ENCODE measurements at regions not wholly inside any gene's neighbourhood (a gene's known extent, or its start where the extent isn't known, plus 50 kb on each side); places are given as distances from the start of the nearest gene placed in this dataset.
"Not testable (repeated sequence)": the region's sequence is repeated elsewhere in the genome, so short reads cannot be mapped to it uniquely, and the experiment has no call there.

DNA sequence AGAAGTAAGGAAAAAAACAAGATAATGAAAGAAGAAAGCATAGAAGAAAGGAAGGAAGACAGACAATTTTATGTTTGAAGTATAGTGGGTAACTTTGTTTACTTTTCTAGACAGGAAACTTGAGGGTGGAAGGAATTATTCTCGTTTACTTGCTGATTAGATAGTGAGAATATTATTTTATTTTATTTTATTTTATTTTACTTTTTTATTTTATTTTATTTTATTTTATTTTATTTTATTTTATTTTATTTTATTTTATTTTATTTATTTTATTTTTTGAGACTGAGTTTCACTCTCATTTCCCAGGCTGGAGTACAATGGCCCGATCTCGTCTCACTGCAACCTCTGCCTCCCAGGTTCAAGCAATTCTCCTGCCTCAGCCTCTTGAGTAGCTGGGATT, 623.1 kb upstream of the COX7C start:
- H3K27me3 ChIP-seq (ENCODE audit: control insufficient read depth in 1 of 2, insufficient read depth in 2 of 2, low read length in 2 of 2); H3K4me1 ChIP-seq (ENCODE audit: control insufficient read depth in 1 of 2, insufficient read depth in 2 of 2, low read length in 2 of 2); H3K4me3 ChIP-seq (ENCODE audit: low read depth in 1 of 2, low read length in 2 of 2); H3K36me3 ChIP-seq (ENCODE audit: control insufficient read depth in 1 of 2, insufficient read depth in 2 of 2, low read length in 2 of 2); H3K9ac ChIP-seq (ENCODE audit: low read depth in 1 of 2, low read length in 2 of 2); H3K27ac ChIP-seq (ENCODE audit: low read depth, low read length): not testable (repeated sequence)
- peaks cover 13 to 15% of the 10 kb centered on the region in 2 donors for H3K9me3 ChIP-seq (ENCODE audit: control insufficient read depth in 1 of 2, low read length in 2 of 2)

- Histone ChIP-seq H3K4me1 (ENCODE audit: control insufficient read depth in 1 of 2, insufficient read depth in 2 of 2, low read length in 2 of 2) (no peaks in the 10 kb centered on the region), H3K27me3 (ENCODE audit: control insufficient read depth in 1 of 2, insufficient read depth in 2 of 2, low read length in 2 of 2) (no peaks in the 10 kb centered on the region), H3K9ac (ENCODE audit: low read depth in 1 of 2, low read length in 2 of 2) (no peak overlapping the region), H3K36me3 (ENCODE audit: control insufficient read depth in 1 of 2, insufficient read depth in 2 of 2, low read length in 2 of 2) (no peaks in the 10 kb centered on the region), H3K4me3 (ENCODE audit: low read depth in 1 of 2, low read length in 2 of 2) (no peak overlapping the region), H3K27ac (ENCODE audit: low read depth, low read length) (no peak overlapping the region), H3K9me3 (ENCODE audit: control insufficient read depth in 1 of 2, low read length in 2 of 2) (no peaks in the 10 kb centered on the region)
Observed at GRCh38 chr5:85998656-85999055, 619.1 kb upstream of the COX7C start.

DNA sequence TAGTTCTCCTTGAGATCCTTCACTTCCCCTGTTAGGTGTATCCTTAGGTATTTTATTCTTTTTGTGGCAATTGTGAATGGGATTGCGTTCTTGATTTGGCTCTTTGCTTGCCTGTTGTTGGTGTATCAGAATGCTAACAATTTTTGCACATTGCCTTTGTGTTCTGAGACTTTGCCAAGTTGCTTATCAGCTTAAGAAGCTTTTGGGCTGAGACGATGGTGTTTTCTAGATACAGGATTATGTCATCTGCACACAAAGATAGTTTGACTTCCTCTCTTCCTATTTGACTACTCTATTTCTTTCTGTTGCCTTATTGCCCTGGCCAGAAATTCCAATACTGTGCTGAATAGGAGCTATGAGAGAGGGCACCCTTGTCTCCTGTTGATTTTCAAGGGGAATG, 609.4 kb upstream of the COX7C start:
- H3K9me3 ChIP-seq (ENCODE audit: control insufficient read depth in 1 of 2, low read length in 2 of 2): peaks cover 2 to 4% of the 10 kb centered on the region in 2 donors
- no peak overlapping the region for H3K4me3 ChIP-seq (ENCODE audit: low read depth in 1 of 2, low read length in 2 of 2)
- H3K4me1 ChIP-seq (ENCODE audit: control insufficient read depth in 1 of 2, insufficient read depth in 2 of 2, low read length in 2 of 2): no peaks in the 10 kb centered on the region
- H3K27me3 ChIP-seq (ENCODE audit: control insufficient read depth in 1 of 2, insufficient read depth in 2 of 2, low read length in 2 of 2): no peaks in the 10 kb centered on the region
- no peak overlapping the region for H3K27ac ChIP-seq (ENCODE audit: low read depth, low read length)
- no peaks in the 10 kb centered on the region for H3K36me3 ChIP-seq (ENCODE audit: control insufficient read depth in 1 of 2, insufficient read depth in 2 of 2, low read length in 2 of 2)
- no peak overlapping the region for H3K9ac ChIP-seq (ENCODE audit: low read depth in 1 of 2, low read length in 2 of 2)

- Histone ChIP-seq H3K4me3 (ENCODE audit: low read depth in 1 of 2, low read length in 2 of 2) (no peak overlapping the region), H3K27ac (ENCODE audit: low read depth, low read length) (no peak overlapping the region), H3K9me3 (ENCODE audit: control insufficient read depth in 1 of 2, low read length in 2 of 2) (peaks cover 2 to 4% of the 10 kb centered on the region in 2 donors), H3K9ac (ENCODE audit: low read depth in 1 of 2, low read length in 2 of 2) (no peak overlapping the region), H3K27me3 (ENCODE audit: control insufficient read depth in 1 of 2, insufficient read depth in 2 of 2, low read length in 2 of 2) (no peaks in the 10 kb centered on the region), H3K36me3 (ENCODE audit: control insufficient read depth in 1 of 2, insufficient read depth in 2 of 2, low read length in 2 of 2) (no peaks in the 10 kb centered on the region), H3K4me1 (ENCODE audit: control insufficient read depth in 1 of 2, insufficient read depth in 2 of 2, low read length in 2 of 2) (no peaks in the 10 kb centered on the region)
Observed at GRCh38 chr5:86008704-86009103, 609.0 kb upstream of the COX7C start.

DNA sequence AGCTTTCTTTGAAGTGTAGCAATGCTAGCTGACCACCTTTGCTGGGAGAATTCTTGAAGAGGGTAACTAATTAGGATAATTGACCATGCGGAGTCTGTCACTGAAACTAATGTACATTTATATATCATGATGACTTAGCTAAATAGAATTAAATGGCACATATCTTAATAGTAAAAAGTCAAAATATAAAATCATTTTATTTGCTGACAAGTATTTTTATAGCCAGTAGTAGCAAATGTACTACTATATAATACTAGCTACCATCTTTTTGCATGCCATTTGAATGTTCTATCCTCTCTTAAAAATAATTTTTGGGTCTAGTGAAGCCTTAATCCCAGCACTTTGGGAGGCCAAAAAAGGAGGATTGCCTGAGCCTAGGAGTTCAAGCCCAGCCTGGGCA, 605.8 kb upstream of the COX7C start:
- Histone ChIP-seq H3K27me3 (ENCODE audit: control insufficient read depth in 1 of 2, insufficient read depth in 2 of 2, low read length in 2 of 2) (no peaks in the 10 kb centered on the region), H3K4me1 (ENCODE audit: control insufficient read depth in 1 of 2, insufficient read depth in 2 of 2, low read length in 2 of 2) (no peaks in the 10 kb centered on the region), H3K9me3 (ENCODE audit: control insufficient read depth in 1 of 2, low read length in 2 of 2) (peaks cover 2 to 4% of the 10 kb centered on the region in 2 donors), H3K4me3 (ENCODE audit: low read depth in 1 of 2, low read length in 2 of 2) (no peak overlapping the region), H3K36me3 (ENCODE audit: control insufficient read depth in 1 of 2, insufficient read depth in 2 of 2, low read length in 2 of 2) (no peaks in the 10 kb centered on the region), H3K9ac (ENCODE audit: low read depth in 1 of 2, low read length in 2 of 2) (no peak overlapping the region), H3K27ac (ENCODE audit: low read depth, low read length) (no peak overlapping the region)

DNA sequence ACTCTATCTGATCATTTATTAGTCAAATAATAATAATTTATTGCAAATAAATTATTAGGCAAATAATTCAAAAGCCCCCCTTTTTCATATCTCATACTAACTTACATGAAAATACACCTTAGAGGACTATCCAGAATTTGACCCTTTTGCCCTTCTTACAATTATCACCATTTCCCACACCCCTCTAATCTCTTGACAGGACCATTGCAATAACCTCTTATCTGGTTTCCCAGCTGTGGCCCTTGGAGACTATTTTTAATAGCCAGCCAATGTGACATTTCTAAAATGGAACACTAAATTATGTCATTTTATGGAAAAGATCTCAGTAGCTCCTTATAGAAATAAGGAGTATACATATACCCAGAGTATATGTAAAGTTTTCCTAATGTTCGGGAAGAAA, 588.4 kb upstream of the COX7C start:
- Histone ChIP-seq H3K36me3 (ENCODE audit: control insufficient read depth in 1 of 2, insufficient read depth in 2 of 2, low read length in 2 of 2) (no peaks in the 10 kb centered on the region), H3K27ac (ENCODE audit: low read depth, low read length) (no peak overlapping the region), H3K27me3 (ENCODE audit: control insufficient read depth in 1 of 2, insufficient read depth in 2 of 2, low read length in 2 of 2) (no peaks in the 10 kb centered on the region), H3K4me1 (ENCODE audit: control insufficient read depth in 1 of 2, insufficient read depth in 2 of 2, low read length in 2 of 2) (no peaks in the 10 kb centered on the region), H3K9ac (ENCODE audit: low read depth in 1 of 2, low read length in 2 of 2) (no peak overlapping the region), H3K4me3 (ENCODE audit: low read depth in 1 of 2, low read length in 2 of 2) (no peak overlapping the region), H3K9me3 (ENCODE audit: control insufficient read depth in 1 of 2, low read length in 2 of 2) (peaks cover 0 to 4% of the 10 kb centered on the region in 2 donors)

DNA sequence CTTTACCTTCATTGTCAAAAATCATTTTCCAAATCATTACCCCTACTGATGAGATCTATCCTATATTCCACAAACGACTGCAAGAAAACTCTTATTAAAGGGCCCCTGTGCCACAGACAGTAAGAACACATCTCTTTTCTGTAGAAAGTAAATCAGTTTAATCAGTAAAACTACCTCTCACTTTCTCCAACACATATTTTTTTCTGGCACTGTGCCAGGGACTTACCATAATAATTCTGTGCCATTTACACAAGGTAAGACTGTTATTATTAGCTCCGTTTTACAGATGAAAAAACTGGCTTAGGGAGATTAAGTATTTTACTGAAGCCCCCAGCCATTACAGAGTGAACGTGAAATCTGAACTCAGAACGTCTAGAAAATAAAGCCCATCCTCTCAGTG, 587.0 kb upstream of the COX7C start:
- no peak overlapping the region for H3K9ac ChIP-seq (ENCODE audit: low read depth in 1 of 2, low read length in 2 of 2)
- no peak overlapping the region for H3K4me3 ChIP-seq (ENCODE audit: low read depth in 1 of 2, low read length in 2 of 2)
- no peaks in the 10 kb centered on the region for H3K27me3 ChIP-seq (ENCODE audit: control insufficient read depth in 1 of 2, insufficient read depth in 2 of 2, low read length in 2 of 2)
- no peaks in the 10 kb centered on the region for H3K36me3 ChIP-seq (ENCODE audit: control insufficient read depth in 1 of 2, insufficient read depth in 2 of 2, low read length in 2 of 2)
- H3K9me3 ChIP-seq (ENCODE audit: control insufficient read depth in 1 of 2, low read length in 2 of 2): no peaks in the 10 kb centered on the region
- no peak overlapping the region for H3K27ac ChIP-seq (ENCODE audit: low read depth, low read length)
- H3K4me1 ChIP-seq (ENCODE audit: control insufficient read depth in 1 of 2, insufficient read depth in 2 of 2, low read length in 2 of 2): no peaks in the 10 kb centered on the region

- Histone ChIP-seq H3K27ac (ENCODE audit: low read depth, low read length) (no peak overlapping the region), H3K4me1 (ENCODE audit: control insufficient read depth in 1 of 2, insufficient read depth in 2 of 2, low read length in 2 of 2) (no peaks in the 10 kb centered on the region), H3K36me3 (ENCODE audit: control insufficient read depth in 1 of 2, insufficient read depth in 2 of 2, low read length in 2 of 2) (no peaks in the 10 kb centered on the region), H3K4me3 (ENCODE audit: low read depth in 1 of 2, low read length in 2 of 2) (no peak overlapping the region), H3K9ac (ENCODE audit: low read depth in 1 of 2, low read length in 2 of 2) (no peak overlapping the region), H3K27me3 (ENCODE audit: control insufficient read depth in 1 of 2, insufficient read depth in 2 of 2, low read length in 2 of 2) (no peaks in the 10 kb centered on the region), H3K9me3 (ENCODE audit: control insufficient read depth in 1 of 2, low read length in 2 of 2) (peaks cover 0 to 9% of the 10 kb centered on the region in 2 donors)
Observed at GRCh38 chr5:86038566-86038965, 579.2 kb upstream of the COX7C start.

DNA sequence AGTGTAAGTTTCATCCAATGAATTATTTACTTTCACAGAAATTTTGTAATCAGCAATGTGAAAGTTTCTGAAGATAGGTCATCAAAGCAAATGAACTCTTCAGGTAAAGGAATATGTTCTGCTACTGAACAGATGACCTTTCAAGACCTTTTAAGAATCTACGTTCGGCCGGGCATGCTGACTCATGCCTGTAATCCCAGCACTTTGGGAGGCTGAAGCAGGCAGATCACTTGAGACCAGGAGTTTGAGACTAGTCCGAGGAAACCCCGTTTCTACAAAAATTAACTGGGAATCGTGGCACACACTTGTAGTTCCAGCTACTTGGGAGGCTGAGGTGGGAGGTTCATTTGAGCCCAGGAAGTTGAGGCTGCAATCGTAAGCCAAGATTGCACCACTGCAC, 578.4 kb upstream of the COX7C start:
- Histone ChIP-seq H3K4me1 (ENCODE audit: control insufficient read depth in 1 of 2, insufficient read depth in 2 of 2, low read length in 2 of 2) (no peaks in the 10 kb centered on the region), H3K36me3 (ENCODE audit: control insufficient read depth in 1 of 2, insufficient read depth in 2 of 2, low read length in 2 of 2) (no peaks in the 10 kb centered on the region), H3K9me3 (ENCODE audit: control insufficient read depth in 1 of 2, low read length in 2 of 2) (peaks cover 0 to 9% of the 10 kb centered on the region in 2 donors), H3K4me3 (ENCODE audit: low read depth in 1 of 2, low read length in 2 of 2) (no peak overlapping the region), H3K9ac (ENCODE audit: low read depth in 1 of 2, low read length in 2 of 2) (no peak overlapping the region), H3K27ac (ENCODE audit: low read depth, low read length) (no peak overlapping the region), H3K27me3 (ENCODE audit: control insufficient read depth in 1 of 2, insufficient read depth in 2 of 2, low read length in 2 of 2) (no peaks in the 10 kb centered on the region)

- H3K27me3 ChIP-seq (ENCODE audit: control insufficient read depth in 1 of 2, insufficient read depth in 2 of 2, low read length in 2 of 2): no peaks in the 10 kb centered on the region
- H3K36me3 ChIP-seq (ENCODE audit: control insufficient read depth in 1 of 2, insufficient read depth in 2 of 2, low read length in 2 of 2): no peaks in the 10 kb centered on the region
- no peak overlapping the region for H3K27ac ChIP-seq (ENCODE audit: low read depth, low read length)
- H3K4me3 ChIP-seq (ENCODE audit: low read depth in 1 of 2, low read length in 2 of 2): no peak overlapping the region
- no peak overlapping the region for H3K9ac ChIP-seq (ENCODE audit: low read depth in 1 of 2, low read length in 2 of 2)
- no peaks in the 10 kb centered on the region for H3K9me3 ChIP-seq (ENCODE audit: control insufficient read depth in 1 of 2, low read length in 2 of 2)
- H3K4me1 ChIP-seq (ENCODE audit: control insufficient read depth in 1 of 2, insufficient read depth in 2 of 2, low read length in 2 of 2): no peaks in the 10 kb centered on the region
Observed at GRCh38 chr5:86070719-86071118, 547.0 kb upstream of the COX7C start.

DNA sequence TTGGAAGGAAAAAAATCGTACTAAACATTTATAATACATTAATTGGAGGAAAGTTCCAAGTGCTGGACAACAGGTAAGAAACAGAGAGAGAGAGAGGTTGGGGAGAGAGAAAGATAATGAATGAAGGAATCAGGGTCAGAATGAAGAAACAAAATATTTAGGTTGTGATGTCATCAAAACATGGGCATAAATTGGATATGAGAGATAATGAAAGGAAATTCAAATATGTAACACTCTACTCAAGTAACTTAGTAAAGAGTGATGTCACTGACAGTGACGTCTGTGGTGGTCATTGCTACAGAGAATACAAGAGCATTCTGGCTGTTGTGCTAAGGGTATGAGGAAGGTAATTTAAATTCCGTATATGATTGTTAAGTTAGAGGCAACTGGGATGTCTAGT, 543.4 kb upstream of the COX7C start:
- Histone ChIP-seq H3K36me3 (ENCODE audit: control insufficient read depth in 1 of 2, insufficient read depth in 2 of 2, low read length in 2 of 2) (no peaks in the 10 kb centered on the region), H3K9ac (ENCODE audit: low read depth in 1 of 2, low read length in 2 of 2) (no peak overlapping the region), H3K27ac (ENCODE audit: low read depth, low read length) (no peak overlapping the region), H3K4me3 (ENCODE audit: low read depth in 1 of 2, low read length in 2 of 2) (no peak overlapping the region), H3K27me3 (ENCODE audit: control insufficient read depth in 1 of 2, insufficient read depth in 2 of 2, low read length in 2 of 2) (no peaks in the 10 kb centered on the region), H3K4me1 (ENCODE audit: control insufficient read depth in 1 of 2, insufficient read depth in 2 of 2, low read length in 2 of 2) (no peaks in the 10 kb centered on the region), H3K9me3 (ENCODE audit: control insufficient read depth in 1 of 2, low read length in 2 of 2) (no peaks in the 10 kb centered on the region)

All from duodenal mucosa (tissue), 2 donors.